Neural crest cell (in vitro differentiated cells): ENCODE measurements at regions not wholly inside any gene's neighbourhood (a gene's known extent, or its start where the extent isn't known, plus 50 kb on each side); places are given as distances from the start of the nearest gene placed in this dataset.
A peak's percentile ranks its signal among the peaks of the same experiment; 100 is the strongest.

Experiments used
- DNase-seq: peaks from one replicate; pipeline ENCODE4 v3.0.0; 2021; ENCODE audit warnings: low read depth, mixed read lengths, low spot score
- H3K27ac Mint-ChIP-seq: one replicate; pipeline ENCODE4 v1.8.0; 2021; ENCODE audit warnings: mild to moderate bottlenecking, mixed read lengths; ENCODE audit not compliant: unreplicated experiment
- H3K27me3 Mint-ChIP-seq: 2 replicates; pipeline ENCODE4 v1.8.0; 2021; ENCODE audit warnings: low read depth, mild to moderate bottlenecking, mixed read lengths
- H3K36me3 Mint-ChIP-seq: 2 replicates; pipeline ENCODE4 v1.8.0; 2021; ENCODE audit warnings: low read depth, mild to moderate bottlenecking, mixed read lengths
- H3K4me1 Mint-ChIP-seq: 2 replicates; pipeline ENCODE4 v1.8.0; 2021; ENCODE audit warnings: mixed read lengths
- H3K4me3 Mint-ChIP-seq: one replicate; pipeline ENCODE4 v1.8.0; 2021; ENCODE audit warnings: mild to moderate bottlenecking, mixed read lengths
- H3K9me3 Mint-ChIP-seq: 2 replicates; pipeline ENCODE4 v1.8.0; 2021; ENCODE audit warnings: mixed read lengths
- CTCF ChIP-seq: fragments of 200-600 bp; sonication (generic); conservative IDR thresholded peaks from 2 replicates; pipeline ENCODE4 v1.5.0; 2021; ENCODE audit warnings: antibody characterized with exemption, mild to moderate bottlenecking

- no peaks in the 10 kb centered on the region for H3K36me3 Mint-ChIP-seq
- H3K4me3 Mint-ChIP-seq, result peak overlapping the region; percentile 54
- peak; percentile 38 for DNase-seq
- H3K27me3 Mint-ChIP-seq, result no peaks in the 10 kb centered on the region
- H3K27ac Mint-ChIP-seq, result peak overlapping the region; percentile 95
- peaks cover 40% of the 10 kb centered on the region for H3K4me1 Mint-ChIP-seq
- H3K9me3 Mint-ChIP-seq, result no peaks in the 10 kb centered on the region
- no peak for TF ChIP-seq CTCF
Measured at GRCh38 chr10:78551184-78552005, 517.4 kb upstream of the ZMIZ1 start.

- no peaks in the 10 kb centered on the region for H3K36me3 Mint-ChIP-seq
- peak overlapping the region; percentile 95 for H3K27ac Mint-ChIP-seq
- H3K9me3 Mint-ChIP-seq, result no peaks in the 10 kb centered on the region
Measured at GRCh38 chr10:78552261-78552811, 516.4 kb upstream of the ZMIZ1 start.

GRCh38 chr10:78553792-78554191, 515.0 kb upstream of the ZMIZ1 start:
- no peaks in the 10 kb centered on the region for H3K36me3 Mint-ChIP-seq
- no peak for TF ChIP-seq CTCF
- H3K4me3 Mint-ChIP-seq, result no peak overlapping the region
- peaks cover 40% of the 10 kb centered on the region for H3K4me1 Mint-ChIP-seq
- no peak overlapping the region for H3K27ac Mint-ChIP-seq
- no peak for DNase-seq
- H3K9me3 Mint-ChIP-seq, result no peaks in the 10 kb centered on the region
- no peaks in the 10 kb centered on the region for H3K27me3 Mint-ChIP-seq

More at GRCh38 chr10:78552261-78552811, 516.4 kb upstream of the ZMIZ1 start:
- Mint-ChIP-seq H3K27me3 (no peaks in the 10 kb centered on the region), H3K4me3 (no peak overlapping the region), H3K4me1 (peaks cover 40% of the 10 kb centered on the region)
- no peak for DNase-seq
- TF ChIP-seq CTCF, result no peak

- no peak overlapping the region for H3K4me3 Mint-ChIP-seq
- H3K36me3 Mint-ChIP-seq, result no peaks in the 10 kb centered on the region
- DNase-seq, result no peak
- H3K4me1 Mint-ChIP-seq, result peaks cover 42% of the 10 kb centered on the region
- no peak for TF ChIP-seq CTCF
- no peak overlapping the region for H3K27ac Mint-ChIP-seq
- H3K9me3 Mint-ChIP-seq, result no peaks in the 10 kb centered on the region
- H3K27me3 Mint-ChIP-seq, result no peaks in the 10 kb centered on the region
Measured at GRCh38 chr10:78555128-78555527, 513.6 kb upstream of the ZMIZ1 start.

- no peaks in the 10 kb centered on the region for H3K36me3 Mint-ChIP-seq
- no peaks in the 10 kb centered on the region for H3K9me3 Mint-ChIP-seq
- H3K4me1 Mint-ChIP-seq, result peaks cover 25% of the 10 kb centered on the region
- H3K4me3 Mint-ChIP-seq, result no peak overlapping the region
- no peaks in the 10 kb centered on the region for H3K27me3 Mint-ChIP-seq
- DNase-seq, result no peak
- no peak for TF ChIP-seq CTCF
- no peak overlapping the region for H3K27ac Mint-ChIP-seq
Measured at GRCh38 chr10:78556705-78557432, 511.9 kb upstream of the ZMIZ1 start.
